Activated CD4-positive, alpha-beta T cell treated with anti-CD3 and anti-CD28 coated beads, Interleukin-2, amount 10 ng/mL, durations not matched to agents 7 days and 5 days (primary cell): ENCODE measurements at regions not wholly inside any gene's neighbourhood (a gene's known extent, or its start where the extent isn't known, plus 50 kb on each side); places are given as distances from the start of the nearest gene placed in this dataset.
"Not testable (repeated sequence)": the region's sequence is repeated elsewhere in the genome, so short reads cannot be mapped to it uniquely, and the experiment has no call there.

ENCODE experiments used
- CTCF ChIA-PET: fragments of 350-600 bp; sonication (Branson Sonifier 250); formaldehyde crosslinking; loops from one replicate; lab custom pipeline; 2021; ENCODE audit warnings: antibody characterized with exemption; lab: Charles Lee
- POLR2A ChIA-PET: fragments of 350-600 bp; sonication (Branson Sonifier 250); formaldehyde crosslinking; loops from one replicate; lab custom pipeline; 2021; ENCODE audit warnings: antibody characterized with exemption; lab: Charles Lee
- DNase-seq: peaks from one replicate; pipeline ENCODE4 v3.0.0-alpha.2; 2020
- H3K27ac Mint-ChIP-seq: one replicate; pipeline ENCODE4 v1.8.0; 2021; ENCODE audit warnings: mild to moderate bottlenecking, moderate library complexity, mixed read lengths
- H3K27me3 Mint-ChIP-seq: one replicate; pipeline ENCODE4 v1.8.0; 2021; ENCODE audit warnings: mixed read lengths
- H3K36me3 Mint-ChIP-seq: one replicate; pipeline ENCODE4 v1.8.0; 2021; ENCODE audit warnings: low read depth, mixed read lengths
- H3K4me1 Mint-ChIP-seq: one replicate; pipeline ENCODE4 v1.8.0; 2021; ENCODE audit warnings: mixed read lengths
- H3K4me3 Mint-ChIP-seq: one replicate; pipeline ENCODE4 v1.8.0; 2021; ENCODE audit warnings: mild to moderate bottlenecking, moderate library complexity, mixed read lengths
- H3K9me3 Mint-ChIP-seq: one replicate; pipeline ENCODE4 v1.8.0; 2021; ENCODE audit warnings: mixed read lengths

DNA sequence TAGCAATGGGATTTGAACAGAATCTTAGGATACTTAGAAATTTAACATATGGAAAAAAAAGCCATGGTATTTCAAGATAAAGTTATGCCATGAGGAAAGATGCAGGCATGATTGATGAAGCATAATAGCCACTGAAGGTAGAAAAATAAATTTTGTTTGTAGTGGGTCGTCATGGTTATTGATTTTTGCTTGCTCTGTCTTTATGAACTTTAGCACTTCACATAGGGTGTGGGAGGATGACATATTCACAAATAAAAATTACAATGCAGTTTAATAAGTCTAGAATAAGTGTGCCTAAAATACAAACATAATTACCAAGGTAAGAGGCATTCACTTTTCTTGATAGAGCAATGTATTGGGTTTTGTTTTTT, 129.1 kb upstream of the SEMA3E start:
- Mint-ChIP-seq H3K36me3 (no peaks in the 10 kb centered on the region), H3K27me3 (no peaks in the 10 kb centered on the region), H3K4me1 (no peaks in the 10 kb centered on the region), H3K9me3 (peaks cover 1% of the 10 kb centered on the region), H3K4me3 (no peak overlapping the region), H3K27ac (no peak overlapping the region)
- no peak for DNase-seq
- POLR2A ChIA-PET, result no interaction called here
- CTCF ChIA-PET, result no interaction called here

- POLR2A ChIA-PET, result no interaction called here
- H3K4me3 Mint-ChIP-seq, result no peak overlapping the region
- no peaks in the 10 kb centered on the region for H3K4me1 Mint-ChIP-seq
- H3K9me3 Mint-ChIP-seq, result peaks cover 1% of the 10 kb centered on the region
- no peaks in the 10 kb centered on the region for H3K27me3 Mint-ChIP-seq
- no peaks in the 10 kb centered on the region for H3K36me3 Mint-ChIP-seq
- CTCF ChIA-PET, result no interaction called here
- H3K27ac Mint-ChIP-seq, result no peak overlapping the region
- DNase-seq, result no peak
These were observed 128.6 kb upstream of the SEMA3E start for GRCh38 chr7:83777406-83778072.

- DNase-seq, result no peak
- H3K4me1 Mint-ChIP-seq, result no peaks in the 10 kb centered on the region
- no peaks in the 10 kb centered on the region for H3K9me3 Mint-ChIP-seq
- ChIA-PET CTCF (no interaction called here), POLR2A (no interaction called here)
- no peak overlapping the region for H3K4me3 Mint-ChIP-seq
- H3K27ac Mint-ChIP-seq, result no peak overlapping the region
- no peaks in the 10 kb centered on the region for H3K27me3 Mint-ChIP-seq
- H3K36me3 Mint-ChIP-seq, result no peaks in the 10 kb centered on the region
These were observed 120.5 kb upstream of the SEMA3E start for GRCh38 chr7:83769407-83769806.

GRCh38 chr7:83751217-83751616, 102.3 kb upstream of the SEMA3E start:
- no peak overlapping the region for H3K4me3 Mint-ChIP-seq
- no peaks in the 10 kb centered on the region for H3K36me3 Mint-ChIP-seq
- DNase-seq, result no peak
- POLR2A ChIA-PET, result no interaction called here
- CTCF ChIA-PET, result no interaction called here
- no peak overlapping the region for H3K27ac Mint-ChIP-seq
- H3K9me3 Mint-ChIP-seq, result peaks cover 5% of the 10 kb centered on the region
- H3K27me3 Mint-ChIP-seq, result no peaks in the 10 kb centered on the region
- no peaks in the 10 kb centered on the region for H3K4me1 Mint-ChIP-seq

GRCh38 chr7:83749495-83749894, 100.6 kb upstream of the SEMA3E start:
- DNase-seq, result no peak
- Mint-ChIP-seq H3K4me3 (no peak overlapping the region), H3K9me3 (peaks cover 5% of the 10 kb centered on the region), H3K36me3 (no peaks in the 10 kb centered on the region), H3K4me1 (no peaks in the 10 kb centered on the region), H3K27ac (no peak overlapping the region), H3K27me3 (no peaks in the 10 kb centered on the region)
- ChIA-PET CTCF (no interaction called here), POLR2A (no interaction called here)

DNA sequence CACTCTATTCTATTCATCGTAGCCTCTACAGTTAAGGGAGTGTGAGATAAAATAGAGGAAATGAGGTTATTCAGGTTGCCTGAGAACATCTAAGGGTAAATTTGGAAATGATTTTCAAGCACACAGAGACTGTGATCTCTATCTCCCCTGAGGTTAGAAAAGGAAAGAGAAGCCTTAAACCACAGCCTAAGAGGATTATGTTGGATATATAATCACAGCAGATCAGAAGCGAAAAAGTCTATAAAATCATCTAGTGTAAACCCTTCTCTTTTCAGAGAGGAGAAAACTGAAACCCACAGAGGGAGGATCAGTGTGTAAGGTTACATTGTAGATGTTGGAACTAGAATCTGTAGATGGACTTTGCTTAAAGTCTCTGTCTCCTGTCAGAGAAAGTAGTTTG, 90.6 kb upstream of the SEMA3E start:
- H3K27me3 Mint-ChIP-seq, result no peaks in the 10 kb centered on the region
- ChIA-PET CTCF (no interaction called here), POLR2A (no interaction called here)
- H3K4me3 Mint-ChIP-seq, result no peak overlapping the region
- no peak for DNase-seq
- H3K36me3 Mint-ChIP-seq, result no peaks in the 10 kb centered on the region
- no peaks in the 10 kb centered on the region for H3K9me3 Mint-ChIP-seq
- no peak overlapping the region for H3K27ac Mint-ChIP-seq
- H3K4me1 Mint-ChIP-seq, result no peaks in the 10 kb centered on the region

GRCh38 chr7:83738291-83738835, 89.4 kb upstream of the SEMA3E start:
- DNase-seq, result no peak
- Mint-ChIP-seq H3K4me3 (no peak overlapping the region), H3K36me3 (no peaks in the 10 kb centered on the region), H3K27ac (no peak overlapping the region), H3K4me1 (no peaks in the 10 kb centered on the region), H3K9me3 (no peaks in the 10 kb centered on the region), H3K27me3 (no peaks in the 10 kb centered on the region)
- ChIA-PET CTCF (no interaction called here), POLR2A (no interaction called here)

DNA sequence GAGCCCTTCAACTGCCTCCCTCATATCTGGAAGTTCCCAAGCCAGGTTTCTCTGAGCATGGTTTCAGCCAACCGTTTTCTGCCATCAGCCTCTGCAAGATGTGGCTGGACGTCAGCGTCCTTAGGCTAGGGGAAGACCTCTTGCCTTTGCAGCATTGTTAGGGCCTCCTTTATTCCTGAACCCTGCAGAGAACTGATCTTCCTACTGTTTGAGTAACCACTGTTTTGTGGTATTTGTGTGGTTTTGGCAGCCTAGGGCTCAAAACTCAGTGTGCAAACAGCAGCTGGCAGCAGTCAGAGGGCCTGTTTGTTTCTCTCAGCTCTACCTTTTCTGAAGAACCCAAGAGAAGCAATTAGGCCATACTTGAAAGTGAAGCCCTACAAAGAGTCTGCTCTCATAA, 83.4 kb upstream of the SEMA3E start:
- CTCF ChIA-PET, result no interaction called here
- Mint-ChIP-seq H3K4me1 (no peaks in the 10 kb centered on the region), H3K36me3 (no peaks in the 10 kb centered on the region), H3K4me3 (no peak overlapping the region), H3K9me3 (no peaks in the 10 kb centered on the region), H3K27ac (no peak overlapping the region), H3K27me3 (no peaks in the 10 kb centered on the region)
- DNase-seq, result no peak
- POLR2A ChIA-PET, result no interaction called here

DNA sequence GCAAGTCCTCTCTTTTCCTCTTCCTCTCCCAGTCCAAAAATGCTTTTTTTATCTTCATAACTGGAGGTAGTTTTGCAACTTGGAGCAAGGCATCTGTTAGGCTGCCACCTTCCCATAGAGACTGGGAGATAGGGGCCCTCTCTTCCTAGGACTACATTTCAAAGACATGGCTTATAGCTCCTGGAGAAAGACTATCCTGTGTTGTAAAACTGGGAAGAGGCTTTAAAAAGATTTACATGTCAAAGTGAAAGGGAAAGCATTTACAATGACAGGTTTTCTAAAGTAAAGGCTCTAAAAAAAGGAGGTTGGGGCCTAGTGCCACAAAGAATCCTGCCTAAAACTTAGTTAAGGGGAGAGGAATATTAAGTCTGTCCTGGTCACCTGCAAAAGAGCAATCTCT, 82.2 kb upstream of the SEMA3E start:
- H3K27me3 Mint-ChIP-seq, result no peaks in the 10 kb centered on the region
- H3K36me3 Mint-ChIP-seq, result no peaks in the 10 kb centered on the region

GRCh38 chr7:83716923-83717322, 68.0 kb upstream of the SEMA3E start:
- H3K4me3 Mint-ChIP-seq, H3K27me3 Mint-ChIP-seq, POLR2A ChIA-PET, DNase-seq, H3K36me3 Mint-ChIP-seq, H3K27ac Mint-ChIP-seq, H3K9me3 Mint-ChIP-seq, H3K4me1 Mint-ChIP-seq, CTCF ChIA-PET: not testable (repeated sequence)

More for the DNA sequence above, 82.2 kb upstream of the SEMA3E start:
- H3K27ac Mint-ChIP-seq, result no peak overlapping the region
- H3K4me1 Mint-ChIP-seq, result no peaks in the 10 kb centered on the region
- ChIA-PET POLR2A (no interaction called here), CTCF (no interaction called here)
- H3K9me3 Mint-ChIP-seq, result no peaks in the 10 kb centered on the region
- no peak overlapping the region for H3K4me3 Mint-ChIP-seq
- DNase-seq, result no peak

- Mint-ChIP-seq H3K27me3 (no peaks in the 10 kb centered on the region), H3K27ac (no peak overlapping the region), H3K9me3 (no peaks in the 10 kb centered on the region), H3K4me3 (no peak overlapping the region), H3K4me1 (no peaks in the 10 kb centered on the region), H3K36me3 (no peaks in the 10 kb centered on the region)
- ChIA-PET POLR2A (no interaction called here), CTCF (no interaction called here)
- DNase-seq, result no peak
These were observed 59.6 kb upstream of the SEMA3E start for GRCh38 chr7:83708531-83708930.

GRCh38 chr7:83704564-83704963, 55.6 kb upstream of the SEMA3E start:
- H3K27me3 Mint-ChIP-seq, result no peaks in the 10 kb centered on the region
- DNase-seq, result no peak
- no peak overlapping the region for H3K27ac Mint-ChIP-seq
- H3K36me3 Mint-ChIP-seq, result no peaks in the 10 kb centered on the region
- POLR2A ChIA-PET, result no interaction called here
- H3K9me3 Mint-ChIP-seq, result no peaks in the 10 kb centered on the region
- no peak overlapping the region for H3K4me3 Mint-ChIP-seq
- H3K4me1 Mint-ChIP-seq, result no peaks in the 10 kb centered on the region
- CTCF ChIA-PET, result no interaction called here

- Mint-ChIP-seq H3K27me3 (no peaks in the 10 kb centered on the region), H3K27ac (no peak overlapping the region), H3K36me3 (no peaks in the 10 kb centered on the region), H3K4me1 (no peaks in the 10 kb centered on the region), H3K4me3 (no peak overlapping the region), H3K9me3 (no peaks in the 10 kb centered on the region)
- DNase-seq, result no peak
- ChIA-PET CTCF (no interaction called here), POLR2A (no interaction called here)
These were observed 53.5 kb upstream of the SEMA3E start for GRCh38 chr7:83702446-83702845.

DNA sequence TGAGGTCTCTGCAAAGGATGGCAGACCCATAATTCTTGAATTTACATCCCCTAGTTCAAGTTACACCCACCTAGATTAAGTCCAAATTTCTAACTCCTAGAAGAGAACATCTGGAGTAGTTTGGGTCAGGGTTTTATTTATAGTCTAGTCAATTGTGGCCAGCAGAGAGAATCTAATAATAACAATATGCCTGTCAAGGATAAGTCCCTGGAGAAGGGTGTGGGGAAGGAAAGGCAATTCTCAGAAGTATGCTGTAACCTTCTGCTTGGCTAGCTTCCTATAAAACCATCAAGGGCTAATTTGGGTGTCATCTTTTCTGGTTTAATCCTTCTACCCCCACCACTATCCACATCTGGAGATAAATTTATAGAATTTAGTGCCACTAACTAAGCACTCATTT, 52.8 kb upstream of the SEMA3E start:
- POLR2A ChIA-PET, result no interaction called here
- CTCF ChIA-PET, result no interaction called here

More for the DNA sequence above, 52.8 kb upstream of the SEMA3E start:
- no peak overlapping the region for H3K27ac Mint-ChIP-seq
- DNase-seq, result no peak
- no peak overlapping the region for H3K4me3 Mint-ChIP-seq
- H3K27me3 Mint-ChIP-seq, result no peaks in the 10 kb centered on the region
- no peaks in the 10 kb centered on the region for H3K36me3 Mint-ChIP-seq
- H3K9me3 Mint-ChIP-seq, result no peaks in the 10 kb centered on the region
- no peaks in the 10 kb centered on the region for H3K4me1 Mint-ChIP-seq
